ENCODE measurements at regions not wholly inside any gene's neighbourhood (a gene's known extent, or its start where the extent isn't known, plus 50 kb on each side); places are given as distances from the start of the nearest gene placed in this dataset.

DNA sequence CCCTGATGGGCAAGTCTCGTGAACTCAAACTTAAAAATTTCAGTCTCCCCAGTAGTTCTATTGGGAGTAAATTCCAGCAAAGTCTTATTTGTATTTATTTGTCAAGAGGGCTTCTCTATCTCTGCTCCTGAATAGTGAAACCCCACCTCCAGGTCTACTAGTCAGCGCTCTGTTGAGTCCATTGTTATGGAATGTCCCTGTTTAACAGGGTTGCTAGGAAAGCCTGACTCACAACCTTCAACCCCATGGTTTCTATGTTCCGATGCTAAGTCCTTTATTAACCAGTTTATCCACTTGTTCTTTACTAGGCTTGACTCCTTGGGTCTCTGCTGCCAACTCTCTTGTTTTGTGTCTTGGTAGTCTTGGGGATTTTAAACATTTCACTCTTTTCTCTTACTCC, 250.7 kb upstream of the MYOCD start:
- TF ChIP-seq POLR2A (IDR thresholded peaks at IDR 0.05): no peak
- peak in 2 of 3 donors; percentile 27 to 58 for TF ChIP-seq POLR2AphosphoS5 (IDR thresholded peaks at IDR 0.05)
- no peak for TF ChIP-seq EP300 (IDR thresholded peaks at IDR 0.05)
- TF ChIP-seq, protein P1, sequence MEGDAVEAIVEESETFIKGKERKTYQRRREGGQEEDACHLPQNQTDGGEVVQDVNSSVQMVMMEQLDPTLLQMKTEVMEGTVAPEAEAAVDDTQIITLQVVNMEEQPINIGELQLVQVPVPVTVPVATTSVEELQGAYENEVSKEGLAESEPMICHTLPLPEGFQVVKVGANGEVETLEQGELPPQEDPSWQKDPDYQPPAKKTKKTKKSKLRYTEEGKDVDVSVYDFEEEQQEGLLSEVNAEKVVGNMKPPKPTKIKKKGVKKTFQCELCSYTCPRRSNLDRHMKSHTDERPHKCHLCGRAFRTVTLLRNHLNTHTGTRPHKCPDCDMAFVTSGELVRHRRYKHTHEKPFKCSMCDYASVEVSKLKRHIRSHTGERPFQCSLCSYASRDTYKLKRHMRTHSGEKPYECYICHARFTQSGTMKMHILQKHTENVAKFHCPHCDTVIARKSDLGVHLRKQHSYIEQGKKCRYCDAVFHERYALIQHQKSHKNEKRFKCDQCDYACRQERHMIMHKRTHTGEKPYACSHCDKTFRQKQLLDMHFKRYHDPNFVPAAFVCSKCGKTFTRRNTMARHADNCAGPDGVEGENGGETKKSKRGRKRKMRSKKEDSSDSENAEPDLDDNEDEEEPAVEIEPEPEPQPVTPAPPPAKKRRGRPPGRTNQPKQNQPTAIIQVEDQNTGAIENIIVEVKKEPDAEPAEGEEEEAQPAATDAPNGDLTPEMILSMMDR (IDR thresholded peaks at IDR 0.05): no peak
